ENCODE measurements at regions not wholly inside any gene's neighbourhood (a gene's known extent, or its start where the extent isn't known, plus 50 kb on each side); places are given as distances from the start of the nearest gene placed in this dataset.
"Not testable (repeated sequence)": the region's sequence is repeated elsewhere in the genome, so short reads cannot be mapped to it uniquely, and the experiment has no call there.

DNA sequence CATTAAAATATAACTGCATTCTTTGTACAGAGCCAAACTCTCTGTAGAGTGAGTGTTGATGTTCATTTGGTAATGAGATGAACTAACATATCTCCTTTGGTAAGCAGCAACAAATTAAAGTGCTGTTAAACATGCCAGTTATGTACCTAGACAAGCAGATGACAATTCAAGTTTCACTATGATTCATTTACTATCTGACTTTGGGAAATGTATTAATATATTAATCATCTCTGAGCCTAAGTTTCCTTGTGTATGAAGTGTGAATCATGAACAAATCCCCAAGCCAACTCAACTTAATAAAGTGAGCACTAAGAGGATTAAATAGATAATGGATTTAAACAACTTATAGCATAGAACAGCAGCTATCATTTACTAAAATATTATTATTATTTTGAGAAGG lies 1044.2 kb downstream of the GLUD2 start:
- no peak for DNase-seq

DNA sequence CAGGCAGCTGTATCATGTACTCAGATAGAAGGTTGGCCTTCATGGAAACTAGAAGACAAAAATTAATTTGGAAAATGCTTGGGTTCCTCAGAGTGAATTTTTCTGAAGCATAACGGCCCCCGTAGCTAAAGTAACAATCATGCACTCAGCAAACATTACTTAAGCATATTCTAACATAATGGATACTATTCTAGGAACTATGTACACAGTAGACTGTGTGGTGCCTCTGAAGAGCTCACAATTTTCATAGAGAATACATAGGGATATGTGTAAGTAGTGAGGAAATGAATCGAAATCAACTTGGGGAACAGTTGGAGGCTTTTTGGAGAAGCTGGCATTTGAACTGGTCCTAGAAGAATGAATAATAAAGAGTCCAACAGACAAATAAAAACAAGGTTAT lies 1045.0 kb downstream of the GLUD2 start:
- DNase-seq, result no peak

DNA sequence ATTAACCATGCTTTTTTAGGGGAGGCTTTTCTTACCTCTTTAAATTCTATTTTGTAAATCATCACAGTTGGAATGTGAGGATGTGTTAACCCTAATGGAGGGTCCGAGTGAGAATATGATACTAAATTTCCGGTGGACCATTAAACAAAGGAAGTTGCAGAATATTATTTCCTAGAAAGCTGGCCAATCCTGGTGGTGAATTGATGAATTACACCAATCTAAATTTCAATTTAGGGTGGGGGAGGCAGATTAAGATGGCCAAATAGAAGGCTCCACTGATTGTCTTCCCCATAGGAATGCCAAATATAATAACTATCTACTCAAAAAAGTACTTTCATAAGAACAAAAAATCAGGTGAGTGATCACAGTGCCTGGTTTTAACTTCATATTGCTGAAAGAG lies 1045.6 kb downstream of the GLUD2 start:
- DNase-seq, result no peak

DNA sequence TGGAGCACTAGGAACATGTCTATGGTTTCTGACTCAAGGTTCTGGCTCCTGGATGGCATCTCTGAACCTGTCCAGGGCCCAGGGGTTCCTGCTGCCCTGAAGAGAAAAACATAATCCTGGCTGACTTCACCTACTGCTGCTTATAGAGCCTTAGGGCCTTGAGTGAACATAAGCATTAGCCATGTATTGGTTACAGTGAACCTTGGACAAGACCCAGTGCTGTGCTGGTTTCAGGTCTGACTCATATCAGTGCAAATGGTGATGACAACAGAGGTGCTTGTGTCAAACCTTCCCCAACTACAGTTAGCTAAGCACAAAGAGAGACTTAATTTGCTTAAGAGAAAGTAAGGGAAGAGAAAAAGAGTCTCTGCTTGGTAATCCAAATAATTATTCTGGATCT lies 1047.2 kb downstream of the GLUD2 start:
- DNase-seq, result no peak

DNA sequence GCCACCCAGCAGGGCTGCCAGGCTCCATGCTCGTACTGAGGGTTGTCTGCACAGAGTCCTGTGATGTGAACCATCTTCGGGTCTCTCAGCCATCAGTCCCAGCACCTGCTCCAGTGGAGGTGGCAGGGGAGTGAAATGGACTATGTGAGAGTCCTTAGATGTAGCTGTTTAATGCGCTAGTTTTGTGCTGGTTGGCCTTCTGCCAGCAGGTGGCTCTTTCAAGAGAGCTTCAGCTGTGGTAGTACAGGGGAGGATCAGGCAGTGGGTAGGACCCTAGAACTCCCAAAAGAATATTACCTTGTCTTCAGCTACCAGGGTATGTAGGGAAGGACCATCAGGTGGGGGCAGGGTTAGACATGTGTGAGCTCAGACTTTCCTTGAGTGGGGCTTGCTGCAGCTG lies 1066.0 kb downstream of the GLUD2 start:
- no peak for DNase-seq

DNA sequence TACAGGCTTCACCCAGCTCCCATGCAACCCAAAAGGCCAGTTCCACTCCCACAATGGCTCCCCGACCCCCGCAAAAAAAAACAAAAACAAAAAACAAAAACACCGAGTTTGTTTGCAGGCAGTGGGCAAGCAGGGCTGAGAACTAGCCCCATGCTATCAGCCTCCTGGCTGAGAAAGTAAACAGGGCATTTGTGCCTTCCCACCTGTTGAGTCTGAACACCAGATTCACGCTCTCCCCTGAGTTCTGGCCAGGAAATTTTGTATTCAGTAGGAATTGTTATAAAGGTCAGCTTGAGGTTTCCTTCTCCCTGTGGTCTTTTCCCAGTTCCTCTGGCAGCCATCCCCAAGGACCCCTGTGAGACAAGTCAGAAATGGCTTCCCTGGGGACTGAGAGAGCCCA lies 1066.5 kb downstream of the GLUD2 start:
- no peak for DNase-seq

DNA sequence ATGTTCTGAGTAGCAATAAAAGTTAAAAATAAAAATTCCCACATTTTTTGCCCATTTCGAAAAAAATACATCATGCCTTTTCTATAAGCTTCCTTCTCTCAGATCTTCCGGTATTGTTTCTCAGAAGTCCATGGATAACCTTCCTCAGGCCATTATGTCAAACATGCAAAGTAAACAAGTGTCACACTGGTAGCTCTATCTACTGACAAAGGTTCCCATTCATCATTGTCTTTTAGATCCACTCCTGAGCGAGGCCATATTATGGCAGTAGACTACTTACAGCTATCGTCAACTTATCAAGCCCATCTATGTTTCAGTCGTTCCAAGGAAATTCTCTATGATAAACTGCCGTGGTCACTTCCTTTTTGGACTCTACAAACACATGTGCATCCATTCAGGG lies 1068.2 kb downstream of the GLUD2 start:
- no peak for DNase-seq

DNA sequence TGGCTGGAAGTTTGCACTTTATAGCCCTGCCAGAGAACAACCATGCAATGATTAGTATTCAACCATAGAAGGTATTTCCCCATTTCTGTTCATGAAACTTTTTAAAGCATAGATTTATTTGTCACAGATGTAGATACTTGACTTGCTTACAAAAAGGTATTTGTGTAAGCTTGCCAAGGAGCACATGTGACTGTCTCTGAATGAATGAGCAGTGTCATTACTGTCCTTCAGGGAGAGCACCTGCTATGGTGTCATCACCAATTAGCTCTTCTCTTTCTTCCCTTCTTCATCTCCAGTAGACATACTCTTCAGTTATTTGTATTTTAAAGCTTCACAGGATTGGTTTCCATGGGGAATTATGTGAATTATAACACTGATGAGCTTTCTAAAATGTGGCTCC lies 1064.7 kb upstream of the GRIA3 start:
- no peak for DNase-seq

DNA sequence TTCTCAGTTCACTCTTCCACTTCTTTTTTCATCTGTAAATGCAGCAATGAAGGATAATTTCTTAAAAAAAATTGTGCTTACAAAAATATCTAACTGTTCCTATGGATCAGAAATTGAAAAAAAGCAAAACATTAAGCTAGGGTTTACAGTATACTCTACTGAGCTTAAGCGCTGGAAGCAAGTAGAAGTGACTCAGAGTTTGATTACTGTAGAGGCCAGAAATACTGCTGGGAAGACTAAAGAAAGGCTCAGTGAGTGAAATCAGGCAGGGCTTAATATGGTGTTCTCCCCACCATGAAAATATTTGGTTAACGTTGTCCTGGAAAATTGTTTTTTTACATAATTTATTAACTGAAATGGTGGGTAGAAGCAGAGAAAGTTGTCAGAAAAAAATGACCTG lies 1061.8 kb upstream of the GRIA3 start:
- no peak for DNase-seq

DNA sequence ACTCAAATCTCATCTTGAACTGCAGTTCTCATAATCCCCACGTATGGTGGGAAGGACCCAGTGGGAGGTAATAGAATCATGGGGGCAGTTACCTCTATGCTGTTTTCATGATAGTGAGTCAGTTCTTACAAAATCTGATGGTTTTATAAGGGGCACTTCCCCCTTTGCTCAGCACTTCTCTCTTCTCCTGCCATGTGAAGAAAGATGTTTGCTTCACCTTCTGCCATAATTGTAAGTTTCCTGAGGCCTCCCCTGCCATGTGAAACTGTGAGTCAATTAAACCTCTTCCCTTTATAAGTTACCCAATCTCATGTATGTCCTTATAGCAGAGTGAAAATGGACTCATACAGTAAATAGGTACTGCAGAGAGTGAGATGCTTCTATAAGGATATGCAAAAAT lies 1050.6 kb upstream of the GRIA3 start:
- DNase-seq, result no peak

DNA sequence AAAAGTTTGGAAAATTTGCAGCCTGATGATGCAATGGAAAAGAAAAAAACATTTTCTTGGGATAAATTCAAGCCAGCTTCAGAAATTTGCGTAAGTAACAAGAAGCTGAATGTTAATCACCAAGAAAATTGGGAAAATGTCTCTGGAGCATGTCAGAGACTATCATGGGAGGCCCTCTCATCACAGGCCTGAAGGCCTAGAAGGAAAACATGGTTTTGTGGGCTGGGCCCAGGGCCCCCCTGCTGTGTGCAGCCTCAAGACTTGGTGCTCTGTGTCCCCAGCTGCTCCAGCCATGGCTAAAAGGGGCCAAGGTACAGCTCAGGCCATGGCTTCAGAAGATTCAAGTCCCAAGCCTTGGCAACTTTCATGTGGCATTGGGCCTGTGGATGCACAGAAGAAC lies 1049.8 kb upstream of the GRIA3 start:
- DNase-seq, result no peak

DNA sequence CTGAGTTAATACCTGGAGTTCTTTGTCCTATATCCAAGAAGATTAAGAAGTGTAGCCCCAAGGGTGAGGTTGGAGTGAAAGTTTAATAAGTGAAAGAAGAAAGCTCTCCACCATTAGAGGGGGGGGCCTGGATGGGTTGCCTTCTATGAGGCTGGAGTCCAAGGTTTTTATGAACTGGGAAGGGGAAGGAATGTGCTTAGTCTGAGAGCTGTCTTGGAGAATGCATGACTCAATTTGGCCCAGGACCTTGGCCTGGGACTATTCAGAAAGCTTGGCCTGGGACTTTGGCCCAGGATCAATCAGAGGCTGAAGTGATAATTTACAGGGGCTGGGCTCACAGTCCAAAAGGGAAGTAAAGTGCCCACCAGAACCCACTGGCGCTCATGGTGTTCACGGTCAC lies 1049.0 kb upstream of the GRIA3 start:
- DNase-seq, result no peak

DNA sequence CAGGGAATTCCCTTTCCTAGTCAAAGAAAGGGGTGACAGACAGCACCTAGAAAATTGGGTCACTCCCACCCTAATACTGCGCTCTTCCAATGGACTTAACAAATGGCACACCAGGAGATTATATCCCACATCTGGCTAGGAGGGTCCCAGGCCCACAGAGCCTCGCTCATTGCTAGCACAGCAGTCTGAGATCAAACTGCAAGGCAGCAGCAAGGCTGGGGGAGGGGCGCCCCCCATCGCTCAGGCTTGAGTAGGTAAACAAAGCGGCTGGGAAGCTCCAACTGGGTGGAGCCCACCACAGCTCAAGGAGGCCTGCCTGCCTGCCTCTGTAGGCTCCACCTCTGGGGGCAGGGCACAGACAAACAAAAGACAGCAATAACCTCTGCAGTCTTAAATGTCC lies 1043.9 kb upstream of the GRIA3 start:
- DNase-seq, result not testable (repeated sequence)

DNA sequence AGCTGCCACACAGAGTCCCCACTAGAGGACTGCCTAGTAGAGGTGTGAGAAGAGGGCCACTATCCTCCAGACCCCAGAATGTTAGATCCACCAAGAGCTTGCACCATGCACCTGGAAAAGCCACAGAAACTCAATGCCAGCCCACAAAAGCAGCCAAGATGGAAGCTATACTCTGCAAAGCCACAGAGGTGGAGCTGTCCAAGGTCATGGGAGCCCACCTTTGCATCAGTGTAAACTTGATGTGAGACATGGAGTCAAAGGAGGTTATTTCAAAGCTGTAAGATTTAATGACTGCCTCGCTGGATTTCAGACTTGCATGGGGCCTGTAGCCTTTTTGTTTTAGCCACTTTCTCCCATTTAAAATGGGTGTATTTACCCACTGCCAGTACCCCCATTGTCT lies 1030.1 kb upstream of the GRIA3 start:
- DNase-seq, result no peak

DNA sequence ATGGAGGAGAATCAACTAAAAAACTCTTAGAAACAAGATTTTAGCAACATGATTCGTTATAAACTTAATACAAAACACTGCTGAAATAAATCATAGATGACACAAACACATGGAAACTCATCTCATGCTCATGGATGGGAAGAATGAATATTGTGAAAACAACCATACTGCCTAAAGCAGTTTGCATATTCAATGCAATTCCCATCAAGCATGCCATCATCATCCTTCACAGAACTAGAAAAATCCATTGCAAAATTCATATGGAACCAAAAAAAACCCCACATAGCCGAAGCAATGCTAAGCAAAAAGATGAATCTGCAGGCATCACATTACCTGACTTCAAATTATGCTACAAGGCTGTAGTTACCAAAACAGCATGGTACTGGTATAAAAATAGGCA lies 1015.8 kb upstream of the GRIA3 start:
- DNase-seq, result no peak

DNA sequence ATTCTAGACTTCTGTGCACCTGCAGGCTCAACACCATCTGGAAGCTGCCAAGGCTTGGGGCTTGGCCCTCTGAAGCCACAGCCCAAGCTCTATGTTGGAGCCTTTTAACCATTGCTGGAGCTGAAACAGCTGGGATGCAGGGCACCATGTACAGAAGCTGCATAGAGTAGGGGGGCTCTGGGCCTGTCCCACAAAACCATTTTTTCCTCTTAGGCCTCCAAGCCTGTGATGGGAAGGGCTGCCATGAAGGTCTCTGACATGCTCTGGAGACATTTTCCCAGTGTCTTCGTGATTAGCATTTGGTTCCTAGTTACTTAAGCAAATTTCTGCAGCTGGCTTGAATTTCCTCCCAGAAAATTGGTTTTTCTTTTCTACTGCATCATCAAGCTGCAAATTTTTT lies 999.3 kb upstream of the GRIA3 start:
- DNase-seq, result no peak

DNA sequence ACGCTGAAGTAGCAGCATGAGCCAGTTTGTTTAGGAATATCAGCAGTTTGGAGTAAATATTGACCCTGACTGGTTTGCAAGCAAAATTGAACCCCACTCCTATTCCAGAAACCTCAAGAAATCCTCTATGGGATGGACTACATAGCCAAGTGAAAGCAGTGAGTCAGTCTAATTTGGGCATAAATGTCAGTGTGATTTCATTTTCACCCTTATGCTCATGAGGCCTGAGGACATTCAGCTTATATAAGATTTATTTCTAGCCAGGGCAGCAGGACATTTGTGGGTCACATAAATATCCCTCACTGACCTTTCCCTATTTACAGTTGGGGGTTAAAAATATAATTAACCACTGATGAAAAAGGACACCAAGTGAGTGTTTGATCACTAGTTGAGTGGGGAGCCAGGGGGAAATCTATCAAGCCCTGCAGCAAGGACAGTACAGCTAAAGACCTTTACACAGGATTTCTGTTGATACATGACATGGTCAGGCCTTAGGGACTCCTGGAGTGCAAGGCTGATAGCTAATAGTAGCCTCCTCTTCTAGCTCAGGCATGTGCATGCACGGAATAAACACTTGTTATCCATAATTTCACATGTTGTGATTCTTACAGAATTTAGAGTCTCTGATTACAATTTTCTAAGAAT lies 996.9 kb upstream of the GRIA3 start:
- DNase-seq, result no peak

DNA sequence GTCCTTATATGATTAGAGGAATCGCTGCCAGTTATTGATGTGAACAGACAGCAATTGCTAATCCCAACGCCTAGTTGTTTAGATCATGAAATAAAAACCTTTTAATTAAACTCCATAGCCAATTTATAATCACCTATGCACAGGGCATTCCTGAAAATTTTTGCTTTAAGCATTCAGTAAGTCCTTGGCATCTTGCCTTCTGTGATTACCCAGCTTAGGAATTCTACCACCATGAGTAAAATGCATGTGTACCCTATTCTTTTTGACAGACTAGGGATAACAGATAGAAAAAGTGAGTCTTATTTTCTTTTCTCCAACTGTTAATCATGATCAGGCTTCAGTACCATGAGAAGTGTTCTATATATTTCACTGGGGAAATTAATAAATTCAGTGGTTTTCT lies 995.3 kb upstream of the GRIA3 start:
- DNase-seq, result no peak

DNA sequence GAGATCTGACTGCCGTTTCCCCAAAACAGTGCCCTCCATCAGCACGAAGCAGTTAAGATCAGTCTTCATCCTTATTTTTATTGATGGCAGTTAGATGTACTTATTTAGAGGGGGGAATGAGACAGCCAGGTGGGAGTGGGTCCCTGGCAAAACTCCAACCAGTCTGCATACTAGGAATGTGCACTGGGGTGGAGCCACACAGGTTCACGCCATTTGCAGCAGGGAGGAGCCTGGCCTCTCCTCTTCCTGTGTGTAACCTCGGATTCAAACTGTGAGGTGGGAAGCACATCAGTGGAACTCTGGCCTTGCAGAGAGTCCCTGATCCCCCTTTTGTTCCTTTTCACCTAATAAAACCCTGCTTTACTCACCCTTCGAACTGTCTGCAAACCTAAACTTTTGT lies 987.7 kb upstream of the GRIA3 start:
- no peak for DNase-seq

DNA sequence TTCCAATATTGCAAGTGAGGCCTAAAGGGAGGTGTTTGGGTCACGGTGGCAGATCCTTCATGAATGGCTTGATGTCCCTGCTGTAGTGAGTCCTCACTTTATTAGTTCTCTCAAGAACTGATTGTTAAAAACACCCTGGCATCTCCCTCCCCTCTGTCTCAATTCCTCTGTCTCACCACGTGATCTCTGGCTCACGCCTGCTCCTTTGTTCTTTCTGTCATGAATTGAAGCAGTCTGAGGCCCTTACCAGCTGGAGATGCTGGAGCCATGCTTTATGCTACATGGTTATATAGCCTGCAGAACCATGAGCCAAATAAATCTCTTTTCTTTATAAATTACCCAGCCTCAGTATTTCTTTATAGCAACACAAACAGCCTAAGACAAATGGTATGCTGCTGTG lies 980.7 kb upstream of the GRIA3 start:
- no peak for DNase-seq

DNA sequence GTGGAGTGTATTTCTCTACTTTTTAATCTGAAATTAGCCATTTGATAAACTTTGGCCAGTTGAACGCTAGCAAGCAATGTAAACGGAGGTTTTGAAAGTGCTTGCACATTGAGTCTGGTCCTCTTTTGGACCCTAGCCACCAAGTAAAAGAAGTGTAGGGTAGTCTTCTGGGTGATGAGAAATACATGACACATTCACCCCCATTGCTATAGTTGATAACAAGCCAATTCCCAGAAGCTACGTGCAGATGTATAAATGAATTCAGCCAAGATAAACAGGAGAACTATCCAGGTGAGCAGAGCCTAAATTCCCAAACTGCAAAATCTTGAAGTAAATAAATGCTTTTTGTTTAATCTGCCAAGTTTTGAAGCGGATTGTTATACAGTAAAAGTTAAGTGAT lies 965.4 kb upstream of the GRIA3 start:
- no peak for DNase-seq

DNA sequence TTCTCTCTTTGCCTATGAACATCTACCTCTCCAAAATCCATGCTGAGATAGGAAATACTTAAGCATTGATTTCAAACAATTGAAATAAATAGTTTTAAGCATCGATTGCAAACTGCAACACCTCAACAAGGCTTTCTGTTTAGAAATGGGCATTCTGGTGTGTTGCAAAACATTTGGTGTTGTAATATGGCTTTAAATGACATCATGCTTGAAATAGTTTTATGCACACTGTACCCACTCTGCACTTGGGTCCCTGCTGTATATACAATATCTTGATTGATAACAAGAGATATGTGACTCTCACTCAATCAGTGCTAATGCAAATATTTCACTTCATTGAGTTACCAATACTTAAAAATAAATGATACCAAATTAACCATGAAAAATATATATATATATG lies 964.9 kb upstream of the GRIA3 start:
- DNase-seq, result no peak

DNA sequence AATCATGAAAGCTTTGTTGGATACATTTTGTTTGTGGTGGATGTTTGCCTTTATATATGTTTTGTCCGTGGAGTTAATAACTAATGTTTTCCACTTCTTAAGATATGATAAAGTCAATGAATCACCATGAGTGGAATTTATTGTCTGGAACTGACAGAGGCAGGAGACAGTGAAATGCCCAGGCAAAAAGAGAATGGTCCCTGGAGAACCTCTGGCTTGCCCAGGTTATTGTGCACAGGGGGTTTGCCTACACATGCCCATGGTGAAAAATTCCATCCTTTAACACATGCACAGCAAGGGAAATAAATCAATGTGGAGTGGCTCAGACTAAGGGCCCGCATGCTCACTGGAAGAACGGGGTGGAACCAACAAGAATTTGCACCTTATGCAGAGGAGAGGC lies 964.3 kb upstream of the GRIA3 start:
- DNase-seq, result no peak

DNA sequence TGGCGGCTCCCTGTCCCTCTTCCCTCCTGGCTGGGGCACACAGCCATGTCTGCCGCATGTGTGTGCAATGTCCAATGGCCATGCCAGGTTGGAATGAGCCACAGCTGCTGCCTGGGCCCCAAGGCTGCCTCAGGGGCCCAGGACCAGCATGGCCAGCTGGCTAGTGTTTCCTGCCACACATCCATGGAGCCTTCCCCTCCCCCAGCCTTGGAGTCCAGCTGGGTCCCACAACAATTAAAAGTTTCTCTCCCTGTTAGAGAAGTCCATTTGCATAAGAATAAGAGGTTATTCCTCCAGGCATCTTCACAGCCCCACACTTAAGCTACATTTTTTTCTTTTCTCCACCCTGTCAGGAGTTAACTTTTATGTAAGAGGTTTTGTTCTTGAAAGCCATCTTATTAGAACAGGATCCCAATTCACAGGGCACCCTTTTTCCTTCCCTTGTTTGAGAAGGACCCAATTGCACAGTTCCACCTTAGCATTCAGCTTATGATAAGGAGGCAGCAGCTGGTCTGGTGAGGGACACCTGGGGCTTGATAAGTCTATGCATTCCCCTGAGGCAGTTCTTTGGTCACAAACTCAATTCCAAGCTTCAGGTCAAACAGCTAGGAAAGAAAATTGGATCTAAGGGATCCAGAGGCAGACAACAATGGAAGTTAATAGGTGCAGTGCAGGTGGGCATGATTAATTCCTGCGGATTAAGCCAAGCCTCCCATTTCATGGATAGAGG lies 963.3 kb upstream of the GRIA3 start:
- no peak for DNase-seq

DNA sequence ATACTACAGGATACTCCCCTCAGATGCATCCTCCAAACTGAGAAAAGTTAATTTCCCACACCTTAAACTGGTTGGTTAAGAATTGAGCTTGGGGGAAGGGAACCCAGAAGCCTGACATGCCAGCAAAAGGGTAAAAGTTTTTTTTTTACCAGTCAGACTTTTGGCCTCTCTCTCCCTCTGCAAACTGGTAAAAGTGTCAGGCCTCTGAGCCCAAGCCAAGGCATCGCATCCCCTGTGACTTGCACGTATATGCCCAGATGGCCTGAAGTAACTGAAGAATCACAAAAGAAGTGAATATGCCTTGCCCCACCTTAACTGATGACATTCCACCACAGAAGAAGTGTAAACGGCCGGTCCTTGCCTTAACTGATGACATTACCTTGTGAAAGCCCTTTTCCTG lies 962.3 kb upstream of the GRIA3 start:
- not testable (repeated sequence) for DNase-seq
